Fibroblast of lung (primary cell): ENCODE measurements at regions not wholly inside any gene's neighbourhood (a gene's known extent, or its start where the extent isn't known, plus 50 kb on each side); places are given as distances from the start of the nearest gene placed in this dataset.

Experiments used
- DNase-seq, 2 donors: peaks; one replicate each; pipeline versions ENCODE4 v3.0.0 to v3.0.0-alpha.2; 2010; ENCODE audit warnings: low read depth in 2 of 2
- H2AFZ ChIP-seq: 2 replicates; pipeline ENCODE4 v1.5.1; 2012; ENCODE audit warnings: low read length, control low read depth, inconsistent platforms
- H3K27ac ChIP-seq: 2 replicates; pipeline ENCODE4 v1.5.1; 2011; ENCODE audit warnings: low read length, control low read depth; ENCODE audit not compliant: insufficient read depth
- H3K27me3 ChIP-seq: 2 replicates; pipeline ENCODE4 v1.5.1; 2011; ENCODE audit warnings: mild to moderate bottlenecking, low read length; ENCODE audit not compliant: control insufficient read depth, insufficient read depth
- H3K36me3 ChIP-seq: 2 replicates; pipeline ENCODE4 v1.5.1; 2011; ENCODE audit warnings: low read length; ENCODE audit not compliant: control insufficient read depth, insufficient read depth
- H3K4me1 ChIP-seq: 2 replicates; pipeline ENCODE4 v1.5.1; 2011; ENCODE audit warnings: low read length; ENCODE audit not compliant: control insufficient read depth, insufficient read depth; ENCODE audit errors: extremely low read depth
- H3K4me2 ChIP-seq: 2 replicates; pipeline ENCODE4 v1.5.1; 2011; ENCODE audit warnings: low read length, control low read depth; ENCODE audit not compliant: insufficient read depth; ENCODE audit errors: extremely low read depth
- H3K4me3 ChIP-seq, 4 experiments: fragments of 200-600 bp in 1 of 4; sonication (generic) in 1 of 4; replicated peaks in 1 of 4; 2 replicates each; pipeline ENCODE4 v1.5.1; 2011 to 2016; ENCODE audit warnings: low read length in 4 of 4, low read depth in 3 of 4, mild to moderate bottlenecking in 3 of 4, control low read depth in 2 of 4, inconsistent platforms in 1 of 4, mixed read lengths in 1 of 4; ENCODE audit not compliant: insufficient read depth in 1 of 4; ENCODE audit errors: control extremely low read depth in 1 of 4
- H3K79me2 ChIP-seq: 2 replicates; pipeline ENCODE4 v1.5.1; 2012; ENCODE audit warnings: mild to moderate bottlenecking, low read length, inconsistent platforms; ENCODE audit not compliant: control insufficient read depth, insufficient read depth
- H3K9ac ChIP-seq: 2 replicates; pipeline ENCODE4 v1.5.1; 2011; ENCODE audit warnings: mild to moderate bottlenecking, low read length, control low read depth; ENCODE audit not compliant: insufficient read depth
- H3K9me3 ChIP-seq: 2 replicates; pipeline ENCODE4 v1.5.1; 2012; ENCODE audit warnings: low read depth, low read length; ENCODE audit not compliant: control insufficient read depth, insufficient read depth
- H4K20me1 ChIP-seq: 2 replicates; pipeline ENCODE4 v1.5.1; 2011; ENCODE audit warnings: low read length; ENCODE audit not compliant: control insufficient read depth, insufficient read depth; ENCODE audit errors: extremely low read depth
- EZH2 ChIP-seq: IDR thresholded peaks from 2 replicates; pipeline ENCODE4 v1.5.1; 2012; ENCODE audit warnings: low read length, control low read depth, mild to moderate bottlenecking; ENCODE audit errors: missing control alignments
- TF ChIP-seq, protein P1 (sequence below), 2 donors: IDR thresholded peaks in 1 of 2; conservative IDR thresholded peaks in 1 of 2; 1 replicate in 1 of 2; 2 replicates in 1 of 2; pipeline ENCODE4 v1.5.1; 2011 to 2012; ENCODE audit warnings: low read length in 2 of 2, control low read depth in 1 of 2, inconsistent platforms in 1 of 2, low read depth in 1 of 2, mild to moderate bottlenecking in 1 of 2

DNA sequence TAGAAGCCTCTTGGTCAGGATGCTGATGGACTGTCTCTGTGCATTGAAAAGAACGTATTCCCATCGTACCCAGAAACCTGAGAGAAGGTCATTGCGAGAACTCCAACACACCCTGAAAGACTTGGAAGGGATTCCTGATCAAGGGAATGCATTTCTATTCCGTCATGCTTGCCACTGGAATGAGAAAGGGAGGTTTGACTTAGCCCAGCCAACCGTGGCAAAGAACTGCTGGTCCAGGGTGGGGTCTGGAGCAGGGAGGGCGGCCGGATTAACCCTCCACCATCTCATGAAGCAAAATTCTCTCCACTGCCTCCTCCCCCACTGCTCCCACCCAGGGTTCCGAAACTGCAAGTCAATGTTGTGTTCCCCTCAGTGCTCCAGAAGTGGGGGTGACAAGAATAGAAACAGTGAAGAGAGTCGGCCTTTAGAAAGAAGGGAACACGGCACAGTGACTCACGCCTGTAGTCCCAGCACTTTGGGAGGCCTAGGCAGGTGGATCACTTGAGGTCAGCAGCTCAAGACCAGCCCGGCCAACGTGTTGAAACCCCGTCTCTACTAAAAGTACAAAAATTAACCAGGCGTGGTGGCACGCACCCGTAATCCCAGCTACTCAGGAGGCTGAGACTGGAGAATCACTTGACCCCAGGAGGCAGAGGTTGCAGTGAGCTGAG, 137.5 kb upstream of the MGMT start:
- H3K27me3 ChIP-seq = no peaks in the 10 kb centered on the region
- no peak overlapping the region for H3K4me2 ChIP-seq
- TF ChIP-seq EZH2 = no peak
- TF ChIP-seq, protein P1, sequence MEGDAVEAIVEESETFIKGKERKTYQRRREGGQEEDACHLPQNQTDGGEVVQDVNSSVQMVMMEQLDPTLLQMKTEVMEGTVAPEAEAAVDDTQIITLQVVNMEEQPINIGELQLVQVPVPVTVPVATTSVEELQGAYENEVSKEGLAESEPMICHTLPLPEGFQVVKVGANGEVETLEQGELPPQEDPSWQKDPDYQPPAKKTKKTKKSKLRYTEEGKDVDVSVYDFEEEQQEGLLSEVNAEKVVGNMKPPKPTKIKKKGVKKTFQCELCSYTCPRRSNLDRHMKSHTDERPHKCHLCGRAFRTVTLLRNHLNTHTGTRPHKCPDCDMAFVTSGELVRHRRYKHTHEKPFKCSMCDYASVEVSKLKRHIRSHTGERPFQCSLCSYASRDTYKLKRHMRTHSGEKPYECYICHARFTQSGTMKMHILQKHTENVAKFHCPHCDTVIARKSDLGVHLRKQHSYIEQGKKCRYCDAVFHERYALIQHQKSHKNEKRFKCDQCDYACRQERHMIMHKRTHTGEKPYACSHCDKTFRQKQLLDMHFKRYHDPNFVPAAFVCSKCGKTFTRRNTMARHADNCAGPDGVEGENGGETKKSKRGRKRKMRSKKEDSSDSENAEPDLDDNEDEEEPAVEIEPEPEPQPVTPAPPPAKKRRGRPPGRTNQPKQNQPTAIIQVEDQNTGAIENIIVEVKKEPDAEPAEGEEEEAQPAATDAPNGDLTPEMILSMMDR (conservative IDR thresholded peaks at IDR 0.05 in 1 of 2, IDR thresholded peaks at IDR 0.05 in 1 of 2; ENCODE audit: low read depth in 1 of 2, low read length in 2 of 2) = no peak
- no peak overlapping the region for H3K9ac ChIP-seq
- no peaks in the 10 kb centered on the region for H3K79me2 ChIP-seq
- no peak overlapping the region for H3K4me3 ChIP-seq
- no peak overlapping the region for H2AFZ ChIP-seq
- no peaks in the 10 kb centered on the region for H3K9me3 ChIP-seq
- H3K4me1 ChIP-seq = peaks cover 5% of the 10 kb centered on the region
- H3K27ac ChIP-seq = no peak overlapping the region
- no peaks in the 10 kb centered on the region for H3K36me3 ChIP-seq
- DNase-seq = no peak
- H4K20me1 ChIP-seq = no peaks in the 10 kb centered on the region

DNA sequence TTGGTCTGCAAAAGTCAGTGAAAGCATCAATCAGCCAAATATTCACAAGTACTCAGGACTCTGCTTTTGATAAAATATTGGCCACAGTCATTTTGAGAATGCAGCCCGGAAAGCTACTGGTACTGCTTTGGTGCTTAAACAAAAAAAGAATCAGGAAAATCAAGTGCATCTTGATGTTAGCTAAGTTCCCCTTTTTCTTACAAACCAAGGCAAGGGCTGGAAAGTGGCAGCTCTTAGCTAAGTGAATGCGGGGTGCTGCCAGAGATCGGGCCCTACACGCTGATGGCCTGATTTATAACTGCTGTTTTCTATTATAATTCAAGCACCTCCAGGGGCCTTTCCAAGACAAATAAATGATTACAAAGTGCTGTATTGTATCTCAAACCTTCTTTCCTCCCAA, 136.8 kb upstream of the MGMT start:
- H4K20me1 ChIP-seq = no peaks in the 10 kb centered on the region
- H3K79me2 ChIP-seq = no peaks in the 10 kb centered on the region
- peaks cover 5% of the 10 kb centered on the region for H3K4me1 ChIP-seq
- DNase-seq = no peak
- H2AFZ ChIP-seq = no peak overlapping the region
- H3K36me3 ChIP-seq = no peaks in the 10 kb centered on the region
- H3K9me3 ChIP-seq = no peaks in the 10 kb centered on the region
- TF ChIP-seq, protein P1 (conservative IDR thresholded peaks at IDR 0.05 in 1 of 2, IDR thresholded peaks at IDR 0.05 in 1 of 2; ENCODE audit: low read depth in 1 of 2, low read length in 2 of 2) = no peak
- TF ChIP-seq EZH2 = no peak
- H3K27ac ChIP-seq = no peak overlapping the region
- no peaks in the 10 kb centered on the region for H3K27me3 ChIP-seq
- H3K9ac ChIP-seq = no peak overlapping the region
- no peak overlapping the region for H3K4me3 ChIP-seq
- no peak overlapping the region for H3K4me2 ChIP-seq

DNA sequence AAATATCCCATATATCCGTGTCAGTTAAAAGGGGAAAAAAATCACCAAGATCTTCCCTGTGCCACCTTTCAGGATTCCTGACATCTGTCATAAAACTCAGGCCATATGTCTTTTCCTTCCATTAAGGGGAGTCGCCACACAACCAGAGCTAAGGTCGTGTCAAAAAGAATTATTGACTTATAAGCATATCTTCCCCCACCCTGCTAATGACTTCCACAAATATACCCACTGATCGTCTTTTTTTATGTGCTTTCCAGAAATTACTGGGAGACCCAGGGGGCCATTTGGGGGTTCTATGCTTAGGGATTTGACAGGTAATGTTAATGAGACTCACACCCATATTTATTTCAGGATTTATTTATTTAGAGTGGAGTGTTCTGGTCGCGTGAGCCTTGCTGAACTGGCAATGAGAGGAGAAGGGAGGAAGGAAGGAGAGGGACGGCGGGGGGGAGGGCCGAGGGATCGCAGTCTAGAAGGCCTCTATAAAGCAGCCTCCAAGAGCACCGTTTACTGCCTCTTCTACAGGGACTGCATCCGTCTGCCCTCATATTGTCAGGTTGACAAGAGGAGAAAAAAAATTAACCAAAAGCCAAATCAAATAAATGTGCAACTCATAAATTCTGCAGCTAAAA, 135.7 kb upstream of the MGMT start:
- H3K4me3 ChIP-seq = no peak overlapping the region
- H3K9ac ChIP-seq = no peak overlapping the region
- H3K9me3 ChIP-seq = no peaks in the 10 kb centered on the region
- H4K20me1 ChIP-seq = no peaks in the 10 kb centered on the region
- no peak overlapping the region for H3K4me2 ChIP-seq
- no peak overlapping the region for H2AFZ ChIP-seq
- H3K27ac ChIP-seq = no peak overlapping the region
- no peaks in the 10 kb centered on the region for H3K36me3 ChIP-seq
- TF ChIP-seq, protein P1 (conservative IDR thresholded peaks at IDR 0.05 in 1 of 2, IDR thresholded peaks at IDR 0.05 in 1 of 2; ENCODE audit: low read depth in 1 of 2, low read length in 2 of 2) = no peak
- no peak for TF ChIP-seq EZH2
- no peaks in the 10 kb centered on the region for H3K79me2 ChIP-seq
- no peaks in the 10 kb centered on the region for H3K27me3 ChIP-seq
- no peak for DNase-seq
- H3K4me1 ChIP-seq = peaks cover 5% of the 10 kb centered on the region
